CD4-positive, alpha-beta T cell (primary cell): ENCODE measurements at regions not wholly inside any gene's neighbourhood (a gene's known extent, or its start where the extent isn't known, plus 50 kb on each side); places are given as distances from the start of the nearest gene placed in this dataset.

Source experiments
- ATAC-seq: fragments of 200-7000 bp; cut with Tn5 transposase; one replicate; pipeline ENCODE4 v1.10.0; 2022; ENCODE audit warnings: mild to moderate bottlenecking; ENCODE audit not compliant: poor library complexity
- CTCF ChIA-PET: fragments of 350-600 bp; sonication (Branson Sonifier 250); formaldehyde crosslinking; loops from one replicate; lab custom pipeline; 2021; ENCODE audit warnings: antibody characterized with exemption, inconsistent platforms; lab: Charles Lee
- POLR2A ChIA-PET: fragments of 350-600 bp; sonication (Branson Sonifier 250); formaldehyde crosslinking; loops from one replicate; lab custom pipeline; 2021; ENCODE audit warnings: antibody characterized with exemption, inconsistent platforms; lab: Charles Lee
- DNase-seq, 14 experiments: peaks; one replicate each; pipeline ENCODE4 v3.0.0-alpha.2; 2013 to 2020; ENCODE audit warnings: mixed read lengths in 2 of 14
- H3K27ac ChIP-seq, 2 donors: one replicate each; pipeline versions ENCODE4 v1.5.1 to v1.7.0; 2013; ENCODE audit warnings: low read length in 2 of 2, low read depth in 1 of 2, mild to moderate bottlenecking in 1 of 2
- H3K27me3 ChIP-seq, 2 experiments: 1 replicate in 1 of 2; 2 replicates in 1 of 2; pipeline versions ENCODE4 v1.6.1 to v1.7.0; 2013; ENCODE audit warnings: low read length in 2 of 2, control low read depth in 1 of 2, mild to moderate bottlenecking in 1 of 2, moderate library complexity in 1 of 2; ENCODE audit not compliant: insufficient read depth in 2 of 2, control insufficient read depth in 1 of 2
- H3K36me3 ChIP-seq: one replicate; pipeline ENCODE4 v1.6.1; 2013; ENCODE audit warnings: low read length, control low read depth; ENCODE audit not compliant: insufficient read depth
- H3K4me1 ChIP-seq: one replicate; pipeline ENCODE4 v1.6.1; 2013; ENCODE audit warnings: low read length, control low read depth; ENCODE audit not compliant: insufficient read depth
- H3K4me3 ChIP-seq: one replicate; pipeline ENCODE4 v1.5.1; 2013; ENCODE audit warnings: mild to moderate bottlenecking, low read length, moderate library complexity
- H3K9me3 ChIP-seq, 2 experiments: 1 replicate in 1 of 2; 2 replicates in 1 of 2; pipeline versions ENCODE4 v1.6.1 to v1.7.0; 2013; ENCODE audit warnings: low read length in 2 of 2, mild to moderate bottlenecking in 2 of 2, control low read depth in 1 of 2, moderate library complexity in 1 of 2; ENCODE audit not compliant: control insufficient read depth in 1 of 2, insufficient read depth in 1 of 2
- H3K27ac Mint-ChIP-seq: one replicate; pipeline ENCODE4 v1.8.0; 2020; ENCODE audit warnings: mixed read lengths
- H3K27me3 Mint-ChIP-seq: one replicate; pipeline ENCODE4 v1.8.0; 2021; ENCODE audit warnings: mixed read lengths
- H3K36me3 Mint-ChIP-seq: one replicate; pipeline ENCODE4 v1.8.0; 2021; ENCODE audit warnings: low read depth, mixed read lengths
- H3K4me1 Mint-ChIP-seq: one replicate; pipeline ENCODE4 v1.8.0; 2021; ENCODE audit warnings: low read depth, mixed read lengths
- H3K4me3 Mint-ChIP-seq: one replicate; pipeline ENCODE4 v1.8.0; 2020; ENCODE audit warnings: mild to moderate bottlenecking, mixed read lengths
- H3K9me3 Mint-ChIP-seq: one replicate; pipeline ENCODE4 v1.8.0; 2020; ENCODE audit warnings: mixed read lengths
- CTCF ChIP-seq: fragments of 200-600 bp; IDR thresholded peaks from one replicate; pipeline ENCODE4 v1.8.0; 2022; ENCODE audit warnings: antibody characterized with exemption, mild to moderate bottlenecking
- intact Hi-C, 2 experiments: fragments of 100-400 bp; cut with DNase I in 1 of 2; cut with micrococcal nuclease in 1 of 2; formaldehyde crosslinking; loops; one replicate each; pipeline versions ENCODE4 v1.15.1 to v1.9.0; 2023 to 2025; cut with DNase I, micrococcal nuclease

GRCh38 chr10:3658766-3659165, 126.2 kb downstream of the KLF6 start:
- Mint-ChIP-seq H3K4me3 (no peak overlapping the region), H3K36me3 (no peaks in the 10 kb centered on the region), H3K4me1 (peaks cover 19% of the 10 kb centered on the region), H3K9me3 (no peaks in the 10 kb centered on the region), H3K27ac (no peak overlapping the region), H3K27me3 (peaks cover 7% of the 10 kb centered on the region)
- H3K36me3 ChIP-seq: no peaks in the 10 kb centered on the region
- intact Hi-C loops: no loop called here
- H3K4me1 ChIP-seq: peaks cover 8% of the 10 kb centered on the region
- no peak for TF ChIP-seq CTCF
- H3K27ac ChIP-seq: no peak overlapping the region
- no peak overlapping the region for H3K4me3 ChIP-seq
- no peak for DNase-seq
- ChIA-PET CTCF (no interaction called here), POLR2A (interaction anchor here (1.4 to 1.6 kb wide), 2 partner anchors 10 to 18 kb away, joined by 3 to 4 read pairs; no protein-coding TSS in a partner anchor)
- H3K27me3 ChIP-seq: no peaks in the 10 kb centered on the region
- ATAC-seq: no peak
- H3K9me3 ChIP-seq: no peaks in the 10 kb centered on the region

- Histone ChIP-seq H3K27ac (no peak overlapping the region), H3K4me1 (peaks cover 11% of the 10 kb centered on the region), H3K27me3 (no peaks in the 10 kb centered on the region), H3K9me3 (no peaks in the 10 kb centered on the region), H3K36me3 (no peaks in the 10 kb centered on the region), H3K4me3 (no peak overlapping the region)
- ChIA-PET POLR2A (interaction anchor here (1.6 kb wide), 1 partner anchor 11 kb away, joined by 4 read pairs; no protein-coding TSS in a partner anchor), CTCF (no interaction called here)
- Mint-ChIP-seq H3K27ac (no peak overlapping the region), H3K36me3 (no peaks in the 10 kb centered on the region), H3K4me1 (peaks cover 29% of the 10 kb centered on the region), H3K4me3 (no peak overlapping the region), H3K27me3 (peaks cover 12% of the 10 kb centered on the region), H3K9me3 (no peaks in the 10 kb centered on the region)
- TF ChIP-seq CTCF: no peak
- ATAC-seq: no peak
- intact Hi-C loops: no loop called here
- DNase-seq: no peak
Observed at GRCh38 chr10:3656214-3656613, 128.8 kb downstream of the KLF6 start.

- peak in 3 of 14 experiments; percentile 25 to 29 (median 25) for DNase-seq
- Mint-ChIP-seq H3K27ac (peak overlapping the region; percentile 13), H3K4me1 (peaks cover 29% of the 10 kb centered on the region), H3K4me3 (no peak overlapping the region), H3K36me3 (no peaks in the 10 kb centered on the region), H3K27me3 (peaks cover 12% of the 10 kb centered on the region), H3K9me3 (no peaks in the 10 kb centered on the region)
- no peak for TF ChIP-seq CTCF
- H3K4me1 ChIP-seq: peaks cover 11% of the 10 kb centered on the region
- peak; percentile 75 for ATAC-seq
- H3K9me3 ChIP-seq: no peaks in the 10 kb centered on the region
- ChIA-PET POLR2A (interaction anchor here (1.6 kb wide), 1 partner anchor 11 kb away, joined by 4 read pairs; no protein-coding TSS in a partner anchor), CTCF (no interaction called here)
- no peaks in the 10 kb centered on the region for H3K36me3 ChIP-seq
- no peak overlapping the region for H3K4me3 ChIP-seq
- no peaks in the 10 kb centered on the region for H3K27me3 ChIP-seq
- intact Hi-C loops: no loop called here
- H3K27ac ChIP-seq: no peak overlapping the region
Observed at GRCh38 chr10:3655528-3655927, 129.5 kb downstream of the KLF6 start.
